ENCODE measurements at regions not wholly inside any gene's neighbourhood (a gene's known extent, or its start where the extent isn't known, plus 50 kb on each side); places are given as distances from the start of the nearest gene placed in this dataset.

- TF ChIP-seq CTCF (IDR thresholded peaks at IDR 0.05) (peak; percentile 28 to 60 (median 46)), POLR2A (IDR thresholded peaks at IDR 0.05) (no peak)
These were observed 144.5 kb downstream of the PPP1R3A start for GRCh38 chr7:113774182-113774807.
